RWPE2 (cell line): ENCODE measurements at regions not wholly inside any gene's neighbourhood (a gene's known extent, or its start where the extent isn't known, plus 50 kb on each side); places are given as distances from the start of the nearest gene placed in this dataset.
"Not testable (repeated sequence)": the region's sequence is repeated elsewhere in the genome, so short reads cannot be mapped to it uniquely, and the experiment has no call there.

Experiments used
- ATAC-seq: fragments of 200-7000 bp; cut with Tn5 transposase; 3 replicates; pipeline ENCODE4 v1.9.1; 2021; ENCODE audit warnings: low read depth
- DNase-seq: peaks from one replicate; pipeline ENCODE4 v3.0.0-alpha.2; 2020; ENCODE audit warnings: low spot score
- H3K27ac ChIP-seq: fragments of 450-650 bp; 2 replicates; pipeline ENCODE4 v1.5.1; 2017; ENCODE audit warnings: mild to moderate bottlenecking; ENCODE audit not compliant: poor library complexity, severe bottlenecking
- H3K27me3 ChIP-seq: fragments of 250-450 bp; sonication (Bioruptor Pico); 2 replicates; pipeline ENCODE4 v1.5.1; 2021; ENCODE audit warnings: mild to moderate bottlenecking, moderate library complexity; ENCODE audit not compliant: insufficient read depth, poor library complexity, severe bottlenecking
- H3K36me3 ChIP-seq: fragments of 250-450 bp; sonication (Bioruptor Pico); 2 replicates; pipeline ENCODE4 v1.5.1; 2020; ENCODE audit warnings: low read depth, mild to moderate bottlenecking, moderate library complexity
- H3K4me1 ChIP-seq: fragments of 250-450 bp; sonication (Bioruptor Pico); 2 replicates; pipeline ENCODE4 v1.5.1; 2021; ENCODE audit warnings: mild to moderate bottlenecking, moderate library complexity; ENCODE audit not compliant: insufficient read depth, poor library complexity, severe bottlenecking
- H3K4me3 ChIP-seq: fragments of 250-450 bp; sonication (Bioruptor Pico); 2 replicates; pipeline ENCODE4 v1.5.1; 2021; ENCODE audit warnings: mild to moderate bottlenecking, moderate library complexity; ENCODE audit not compliant: severe bottlenecking
- H3K9me3 ChIP-seq: fragments of 250-450 bp; sonication (Bioruptor Pico); 2 replicates; pipeline ENCODE4 v1.5.1; 2021; ENCODE audit warnings: mild to moderate bottlenecking, moderate library complexity; ENCODE audit not compliant: severe bottlenecking
- CTCF ChIP-seq: fragments of 450-650 bp; IDR thresholded peaks from one replicate; pipeline ENCODE4 v1.5.1; 2017; ENCODE audit warnings: mild to moderate bottlenecking, moderate library complexity; ENCODE audit not compliant: poor library complexity, severe bottlenecking

GRCh38 chr5:8557728-8558127, 688.8 kb downstream of the MTRR start:
- Histone ChIP-seq H3K9me3 (peaks cover 2% of the 10 kb centered on the region), H3K27ac (no peak overlapping the region), H3K4me3 (no peak overlapping the region), H3K36me3 (no peaks in the 10 kb centered on the region), H3K27me3 (peaks cover 5% of the 10 kb centered on the region), H3K4me1 (no peaks in the 10 kb centered on the region)
- no peak for DNase-seq
- ATAC-seq, result no peak
- no peak for TF ChIP-seq CTCF

GRCh38 chr5:8560776-8561175, 691.8 kb downstream of the MTRR start:
- Histone ChIP-seq H3K4me1 (no peaks in the 10 kb centered on the region), H3K36me3 (no peaks in the 10 kb centered on the region), H3K9me3 (peaks cover 2% of the 10 kb centered on the region), H3K27me3 (no peaks in the 10 kb centered on the region), H3K27ac (no peak overlapping the region), H3K4me3 (no peak overlapping the region)
- DNase-seq, result no peak
- no peak for ATAC-seq
- no peak for TF ChIP-seq CTCF

- Histone ChIP-seq H3K9me3 (peaks cover 2% of the 10 kb centered on the region), H3K36me3 (no peaks in the 10 kb centered on the region), H3K27ac (no peak overlapping the region), H3K4me3 (no peak overlapping the region), H3K4me1 (no peaks in the 10 kb centered on the region), H3K27me3 (no peaks in the 10 kb centered on the region)
- DNase-seq (no peak), ATAC-seq (no peak)
- TF ChIP-seq CTCF, result no peak
These were observed 692.4 kb downstream of the MTRR start for GRCh38 chr5:8561224-8561840.

- DNase-seq (no peak), ATAC-seq (no peak)
- no peak for TF ChIP-seq CTCF
These were observed 692.9 kb downstream of the MTRR start for GRCh38 chr5:8561854-8562253.

GRCh38 chr5:8563540-8563939, 694.6 kb downstream of the MTRR start:
- H3K36me3 ChIP-seq, H3K27ac ChIP-seq, H3K9me3 ChIP-seq, H3K4me3 ChIP-seq, ATAC-seq, H3K27me3 ChIP-seq, H3K4me1 ChIP-seq, DNase-seq: not testable (repeated sequence)

More at GRCh38 chr5:8561854-8562253, 692.9 kb downstream of the MTRR start:
- H3K27me3 ChIP-seq, result no peaks in the 10 kb centered on the region
- H3K36me3 ChIP-seq, result no peaks in the 10 kb centered on the region
- H3K4me3 ChIP-seq, result no peak overlapping the region
- H3K9me3 ChIP-seq, result peaks cover 2% of the 10 kb centered on the region
- no peak overlapping the region for H3K27ac ChIP-seq
- no peaks in the 10 kb centered on the region for H3K4me1 ChIP-seq
